ENCODE measurements at regions not wholly inside any gene's neighbourhood (a gene's known extent, or its start where the extent isn't known, plus 50 kb on each side); places are given as distances from the start of the nearest gene placed in this dataset.

- TF ChIP-seq EZH2phosphoT487 (IDR thresholded peaks at IDR 0.05; ENCODE audit: low read depth): no peak
- TF ChIP-seq CTCF (IDR thresholded peaks at IDR 0.05; ENCODE audit: low read depth, low read length): no peak
Observed at GRCh38 chr14:35193161-35193560, 70.8 kb downstream of the PRORP start.

All from OCI-LY3 (cell line).